Glutamatergic neuron (in vitro differentiated cells): ENCODE measurements at regions not wholly inside any gene's neighbourhood (a gene's known extent, or its start where the extent isn't known, plus 50 kb on each side); places are given as distances from the start of the nearest gene placed in this dataset.
"Not testable (repeated sequence)": the region's sequence is repeated elsewhere in the genome, so short reads cannot be mapped to it uniquely, and the experiment has no call there.

ENCODE experiments used
- DNase-seq: peaks from one replicate; pipeline ENCODE4 v3.0.0; 2022
- H3K27ac Mint-ChIP-seq: one replicate; pipeline ENCODE4 v1.8.0; 2020; ENCODE audit warnings: mild to moderate bottlenecking, mixed read lengths, inconsistent platforms; ENCODE audit not compliant: unreplicated experiment
- H3K27me3 Mint-ChIP-seq: one replicate; pipeline ENCODE4 v1.8.0; 2020; ENCODE audit warnings: mild to moderate bottlenecking, moderate library complexity, mixed read lengths, inconsistent platforms; ENCODE audit not compliant: unreplicated experiment
- H3K36me3 Mint-ChIP-seq: one replicate; pipeline ENCODE4 v1.8.0; 2020; ENCODE audit warnings: mild to moderate bottlenecking, mixed read lengths, inconsistent platforms; ENCODE audit not compliant: unreplicated experiment
- H3K4me1 Mint-ChIP-seq: one replicate; pipeline ENCODE4 v1.8.0; 2020; ENCODE audit warnings: mild to moderate bottlenecking, low read depth, mixed read lengths, inconsistent platforms; ENCODE audit not compliant: unreplicated experiment
- H3K4me3 Mint-ChIP-seq: one replicate; pipeline ENCODE4 v1.8.0; 2020; ENCODE audit warnings: mild to moderate bottlenecking, mixed read lengths, inconsistent platforms; ENCODE audit not compliant: unreplicated experiment
- H3K9me3 Mint-ChIP-seq: one replicate; pipeline ENCODE4 v1.8.0; 2020; ENCODE audit warnings: mild to moderate bottlenecking, moderate library complexity, mixed read lengths, inconsistent platforms; ENCODE audit not compliant: unreplicated experiment

DNA sequence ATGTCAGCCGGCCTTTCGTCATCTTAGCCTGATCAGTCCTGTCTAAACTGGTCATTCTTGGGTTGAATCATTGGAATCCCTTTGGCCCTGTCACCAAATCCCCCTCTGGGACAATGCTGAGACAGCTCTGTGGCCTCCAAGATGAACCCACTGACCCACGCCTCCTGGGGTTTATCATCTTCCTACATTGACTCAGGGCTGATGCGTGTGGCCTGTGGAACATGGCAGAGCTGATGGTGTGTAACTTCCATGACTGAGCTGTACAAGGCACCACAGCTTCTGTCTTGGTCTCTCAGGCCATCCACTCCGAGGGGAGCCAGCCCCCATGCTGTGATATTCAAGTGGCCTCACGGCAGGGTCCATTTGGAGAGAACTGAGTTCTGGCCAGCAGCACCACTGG lies 150.2 kb downstream of the LAT start:
- DNase-seq, H3K4me3 Mint-ChIP-seq, H3K9me3 Mint-ChIP-seq, H3K36me3 Mint-ChIP-seq, H3K27me3 Mint-ChIP-seq, H3K27ac Mint-ChIP-seq: not testable (repeated sequence)
- H3K4me1 Mint-ChIP-seq, result peaks cover 12% of the 10 kb centered on the region

DNA sequence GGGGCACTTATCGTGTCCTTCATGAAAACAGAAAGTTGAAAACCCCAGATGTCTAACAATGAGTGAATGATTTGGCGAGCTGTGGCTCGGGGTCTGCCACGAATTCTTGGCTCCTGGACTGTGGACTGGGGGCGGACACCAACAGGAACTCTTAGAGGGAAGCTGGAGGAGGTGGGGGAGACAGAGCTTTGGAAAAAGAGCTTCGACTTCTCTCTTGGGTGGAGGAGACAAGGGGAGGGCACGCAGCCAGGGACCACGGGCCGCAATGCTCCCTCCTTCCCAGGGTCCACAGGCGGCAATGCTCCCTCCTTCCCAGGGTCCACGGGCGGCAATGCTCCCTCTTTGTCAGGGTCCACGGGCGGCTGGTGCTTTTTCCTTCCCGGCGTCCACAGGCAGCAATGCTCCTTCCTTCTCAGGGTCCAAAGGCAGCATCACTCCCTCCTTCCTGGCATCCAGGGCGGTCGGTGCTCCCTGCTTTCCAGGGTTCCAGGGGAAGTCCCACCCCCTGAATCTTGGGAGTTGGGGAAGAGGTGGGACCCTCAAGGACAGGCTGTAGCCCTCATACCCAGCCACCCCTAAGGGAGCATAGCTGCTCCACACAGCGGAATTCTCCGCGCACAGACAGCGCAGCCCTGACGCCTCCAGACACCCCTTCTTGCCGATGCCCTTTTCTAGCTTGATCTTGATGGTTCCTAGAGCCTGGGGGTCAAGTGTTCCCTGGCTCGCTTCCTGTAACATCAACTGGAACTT lies 149.0 kb downstream of the LAT start:
- H3K36me3 Mint-ChIP-seq, H3K27ac Mint-ChIP-seq, H3K27me3 Mint-ChIP-seq, H3K9me3 Mint-ChIP-seq, DNase-seq, H3K4me3 Mint-ChIP-seq, H3K4me1 Mint-ChIP-seq: not testable (repeated sequence)

DNA sequence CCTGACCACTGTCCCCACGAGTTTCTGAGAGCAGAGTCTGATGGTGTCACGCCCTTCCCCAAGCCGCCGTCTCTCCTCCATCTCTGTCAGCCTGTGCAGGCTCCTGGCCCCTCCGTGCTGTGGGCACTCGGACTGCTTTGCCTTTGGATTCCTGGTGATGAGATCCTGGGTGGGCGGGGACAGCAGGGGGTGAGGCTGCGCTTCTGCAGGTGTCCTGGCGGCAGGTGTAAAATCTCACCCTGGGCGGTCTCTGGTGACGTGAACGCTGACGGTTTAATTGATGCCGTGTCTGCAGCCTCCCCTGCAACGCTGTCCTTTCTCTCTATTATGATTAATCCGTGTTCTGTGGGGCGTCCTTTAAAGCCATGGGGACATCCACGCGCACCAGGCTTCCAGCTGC lies 148.0 kb downstream of the LAT start:
- not testable (repeated sequence) for H3K27ac Mint-ChIP-seq, H3K36me3 Mint-ChIP-seq, DNase-seq, H3K9me3 Mint-ChIP-seq, H3K4me1 Mint-ChIP-seq, H3K27me3 Mint-ChIP-seq, H3K4me3 Mint-ChIP-seq

DNA sequence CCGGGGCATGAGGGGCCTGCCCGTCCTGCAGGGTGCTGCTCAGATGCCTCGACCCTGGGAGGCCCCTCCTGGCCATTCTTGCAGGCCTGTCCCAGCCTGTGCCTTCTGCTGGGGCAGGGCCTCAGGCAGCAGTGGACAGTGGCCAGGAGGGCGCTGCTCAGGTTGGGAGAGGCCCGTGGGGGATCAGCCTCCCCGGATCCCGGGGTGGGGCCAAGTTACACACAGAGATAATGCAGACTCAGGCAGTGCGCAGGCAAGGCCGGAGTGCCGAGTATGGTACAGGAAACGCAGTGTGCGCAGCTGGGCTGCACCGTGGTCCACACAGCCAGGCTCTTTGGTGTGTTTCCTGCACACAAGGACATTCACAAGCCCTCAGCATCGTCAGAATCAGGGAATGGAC lies 147.6 kb downstream of the LAT start:
- not testable (repeated sequence) for H3K36me3 Mint-ChIP-seq, H3K4me1 Mint-ChIP-seq, DNase-seq, H3K4me3 Mint-ChIP-seq, H3K27ac Mint-ChIP-seq, H3K27me3 Mint-ChIP-seq, H3K9me3 Mint-ChIP-seq

DNA sequence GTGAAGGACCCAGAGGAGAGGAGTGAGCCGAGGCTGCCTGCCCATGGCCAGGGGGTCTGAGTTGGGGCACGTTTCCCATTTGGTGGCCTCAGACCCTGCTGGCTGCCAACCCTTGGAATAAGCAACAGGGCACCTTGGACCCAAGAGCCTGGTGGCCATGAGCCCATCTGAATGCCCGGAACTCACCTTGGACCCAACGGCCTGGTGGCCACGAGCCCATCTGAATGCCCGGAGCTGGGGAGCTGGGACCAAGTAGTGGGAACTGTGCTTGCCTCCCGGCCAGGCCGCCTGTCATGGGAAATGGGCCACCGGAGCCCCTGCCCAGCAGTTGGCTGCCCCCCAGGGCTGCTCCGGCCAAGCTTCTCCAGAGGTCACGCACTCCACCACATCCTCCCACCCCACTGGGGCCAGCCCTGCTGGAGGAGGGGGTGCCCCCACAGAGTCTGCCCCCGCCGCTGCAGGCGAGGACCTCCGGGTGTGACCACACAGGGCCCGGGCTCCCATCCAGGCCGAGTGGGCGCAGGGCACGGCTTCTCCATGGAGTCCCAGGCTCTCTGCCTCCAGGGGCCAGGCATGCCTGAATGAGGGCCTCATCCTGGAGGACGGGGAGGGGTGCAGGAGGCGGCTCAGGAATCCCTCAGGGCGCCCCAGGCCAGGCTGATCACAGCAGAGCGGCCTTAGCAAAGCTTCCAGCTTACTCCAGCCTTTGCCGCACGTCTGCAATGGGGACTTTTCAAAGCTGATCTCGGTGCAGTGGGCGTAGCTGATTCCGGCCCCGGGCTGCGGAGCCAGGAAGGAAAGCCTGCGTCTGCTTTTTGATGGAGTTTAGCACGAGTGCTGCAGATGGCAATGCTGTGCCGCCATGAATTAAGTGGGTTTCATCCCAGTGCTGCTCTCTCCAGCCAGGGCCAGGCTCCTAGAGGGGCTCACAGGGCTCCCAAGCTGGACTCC lies 146.3 kb downstream of the LAT start:
- not testable (repeated sequence) for H3K27me3 Mint-ChIP-seq, H3K4me3 Mint-ChIP-seq, DNase-seq, H3K36me3 Mint-ChIP-seq, H3K4me1 Mint-ChIP-seq, H3K9me3 Mint-ChIP-seq, H3K27ac Mint-ChIP-seq

DNA sequence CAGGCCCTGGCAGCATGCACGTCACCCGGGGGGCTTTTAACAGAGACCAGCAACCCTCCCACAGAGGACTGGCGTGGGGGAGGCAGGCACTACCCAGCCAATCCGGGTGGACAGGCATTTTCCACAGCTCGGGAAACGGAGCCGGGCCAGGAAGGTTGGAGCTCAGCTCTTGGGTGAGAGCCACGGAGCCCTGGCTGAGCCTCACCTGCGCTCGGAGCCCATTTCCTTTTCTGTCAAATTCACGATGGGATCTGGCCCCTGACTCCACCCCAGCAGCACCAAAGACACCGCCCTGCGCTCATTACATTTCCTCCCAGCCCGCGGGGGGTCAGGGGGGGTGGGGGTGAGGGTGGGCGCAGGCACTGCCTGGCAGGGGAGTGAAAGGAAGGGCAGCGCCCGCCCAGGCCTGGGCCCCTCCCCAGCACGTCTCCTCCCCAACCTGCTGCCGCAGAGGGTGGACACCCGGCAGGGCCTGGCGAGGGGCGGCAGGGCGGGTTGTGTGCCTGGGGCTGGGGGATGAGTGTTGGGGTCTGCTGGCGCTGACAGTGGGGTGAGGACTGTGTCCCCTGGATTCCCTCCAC lies 145.4 kb downstream of the LAT start:
- H3K27ac Mint-ChIP-seq, H3K27me3 Mint-ChIP-seq, H3K4me3 Mint-ChIP-seq, H3K9me3 Mint-ChIP-seq, H3K36me3 Mint-ChIP-seq, H3K4me1 Mint-ChIP-seq, DNase-seq: not testable (repeated sequence)

DNA sequence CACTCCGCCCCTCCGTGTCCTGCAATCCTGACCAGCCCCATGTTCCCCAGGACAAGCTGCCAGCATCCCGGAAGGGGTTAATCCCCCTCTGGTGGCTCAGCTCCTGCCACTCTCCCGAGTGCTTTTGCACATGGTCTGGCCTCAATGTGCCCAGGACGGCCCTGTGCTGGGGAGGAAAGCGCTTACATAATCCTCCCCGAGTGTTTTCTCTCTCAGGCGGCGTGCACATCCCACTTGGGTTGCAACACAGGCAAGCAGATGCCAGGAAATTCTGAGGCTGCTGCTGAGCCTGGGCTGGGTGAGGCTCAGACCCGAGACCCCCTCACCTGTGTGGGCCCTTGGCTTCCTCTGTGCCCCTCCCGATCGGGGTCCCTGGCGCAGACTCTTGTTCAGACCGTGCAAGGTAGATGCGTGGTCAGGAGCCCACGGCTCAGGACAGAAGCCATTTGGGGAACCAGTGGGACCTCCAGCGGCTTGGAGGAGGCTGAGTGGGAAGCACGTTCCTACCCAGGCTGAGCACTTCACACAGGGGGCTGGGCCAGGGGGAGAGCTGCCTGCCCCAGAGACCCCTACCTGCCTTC lies 144.7 kb downstream of the LAT start:
- H3K9me3 Mint-ChIP-seq, H3K4me1 Mint-ChIP-seq: not testable (repeated sequence)

DNA sequence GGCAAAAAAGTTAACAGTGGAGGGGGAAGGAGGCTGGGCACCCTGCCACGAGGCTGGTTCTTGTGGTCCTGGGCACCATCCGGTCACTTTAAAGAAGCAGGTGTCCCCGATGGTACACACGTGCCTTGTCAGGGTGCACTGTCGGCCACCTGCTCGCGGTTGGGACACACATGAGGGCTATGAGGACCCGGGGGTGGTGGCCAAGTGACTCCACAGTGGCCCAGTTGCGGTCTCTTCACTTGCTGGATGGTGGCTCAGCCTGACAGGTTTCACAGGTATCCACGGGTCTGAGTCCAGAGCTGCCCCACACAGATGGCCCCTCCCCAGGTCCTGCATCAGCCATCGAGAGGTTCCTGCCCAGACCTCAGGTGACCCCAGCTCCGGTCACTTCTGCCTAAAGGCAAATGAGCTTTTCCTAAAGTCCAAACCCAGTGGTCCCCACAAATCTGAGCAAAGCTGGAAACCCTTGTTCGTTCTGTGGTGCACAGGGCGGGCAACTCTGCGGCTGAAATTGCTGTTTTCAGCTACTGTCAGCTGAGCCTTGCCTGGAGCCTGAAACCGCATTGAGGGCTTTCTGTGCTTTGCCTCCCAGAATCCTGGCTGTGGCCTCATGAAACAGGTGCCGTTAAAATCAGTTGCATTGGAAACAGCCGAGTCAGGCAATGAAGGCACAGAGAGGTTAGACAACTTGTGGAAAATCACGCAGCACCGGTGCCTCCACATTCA lies 144.0 kb downstream of the LAT start:
- not testable (repeated sequence) for H3K27ac Mint-ChIP-seq, H3K9me3 Mint-ChIP-seq, H3K4me1 Mint-ChIP-seq, H3K27me3 Mint-ChIP-seq, H3K4me3 Mint-ChIP-seq, DNase-seq, H3K36me3 Mint-ChIP-seq

More for the DNA sequence above, 144.7 kb downstream of the LAT start:
- not testable (repeated sequence) for H3K27ac Mint-ChIP-seq, H3K36me3 Mint-ChIP-seq, H3K27me3 Mint-ChIP-seq, DNase-seq, H3K4me3 Mint-ChIP-seq

DNA sequence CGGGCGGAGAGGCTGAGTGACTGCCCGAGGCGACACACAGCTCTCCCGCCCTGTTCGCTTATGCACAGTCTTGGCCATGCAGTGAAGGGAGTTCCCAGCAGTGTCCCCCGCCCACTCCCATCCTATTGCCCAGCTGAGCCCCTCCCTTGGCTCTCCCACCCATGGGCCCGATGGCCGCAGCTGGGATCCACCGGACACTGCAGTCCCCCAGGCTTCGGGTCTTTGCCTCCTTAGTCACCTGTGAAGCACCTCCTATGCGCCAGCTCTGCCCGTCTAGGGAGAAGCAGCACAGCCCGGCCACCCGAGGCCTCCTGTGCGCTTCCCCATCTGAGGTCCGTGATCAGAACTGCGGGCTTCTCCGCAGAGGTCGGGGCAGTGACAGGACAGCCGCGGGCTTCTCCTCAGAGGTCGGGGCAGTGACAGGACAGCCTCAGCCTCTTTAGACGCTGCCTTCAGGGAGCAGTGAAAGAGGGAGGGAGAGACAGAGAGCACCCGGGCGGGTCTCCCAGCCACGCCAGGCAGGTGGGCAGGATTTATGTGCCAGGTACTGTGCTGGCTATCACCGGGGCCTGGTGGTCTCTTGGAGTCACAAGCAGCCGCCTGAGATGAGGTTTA lies 143.1 kb downstream of the LAT start:
- not testable (repeated sequence) for H3K36me3 Mint-ChIP-seq, H3K27ac Mint-ChIP-seq, DNase-seq, H3K4me1 Mint-ChIP-seq, H3K9me3 Mint-ChIP-seq, H3K4me3 Mint-ChIP-seq, H3K27me3 Mint-ChIP-seq
